ENCODE measurements at regions not wholly inside any gene's neighbourhood (a gene's known extent, or its start where the extent isn't known, plus 50 kb on each side); places are given as distances from the start of the nearest gene placed in this dataset.

DNA sequence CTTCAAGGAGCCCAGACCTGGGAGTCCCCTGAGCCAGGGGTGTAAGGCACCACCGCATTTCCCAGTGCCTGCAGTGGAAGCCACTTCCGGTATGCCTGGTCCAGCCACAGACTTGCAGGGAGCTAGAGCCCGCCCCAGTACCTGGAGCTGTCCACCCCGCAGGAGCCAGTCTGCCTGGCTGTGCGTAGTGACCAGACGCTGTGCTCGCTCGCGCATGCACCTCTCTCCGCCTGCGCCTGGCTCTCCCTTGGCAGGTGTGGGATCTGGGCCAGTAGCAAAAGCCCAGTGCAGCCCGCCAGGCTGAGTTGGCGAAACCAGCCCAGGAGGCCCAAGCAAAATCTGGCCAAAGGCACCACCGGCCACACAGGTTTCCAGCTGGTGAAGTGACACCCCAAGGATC is 973.7 kb upstream of the AGA start:
- no peak for DNase-seq (ENCODE audit: extremely low read depth, low read depth)
- no peak for TF ChIP-seq CTCF (IDR thresholded peaks at IDR 0.05; ENCODE audit: low read depth, low read length, missing control alignments)
- H3K4me3 ChIP-seq (replicated peaks; ENCODE audit: low read depth, low read length), result no peak overlapping the region

DNA sequence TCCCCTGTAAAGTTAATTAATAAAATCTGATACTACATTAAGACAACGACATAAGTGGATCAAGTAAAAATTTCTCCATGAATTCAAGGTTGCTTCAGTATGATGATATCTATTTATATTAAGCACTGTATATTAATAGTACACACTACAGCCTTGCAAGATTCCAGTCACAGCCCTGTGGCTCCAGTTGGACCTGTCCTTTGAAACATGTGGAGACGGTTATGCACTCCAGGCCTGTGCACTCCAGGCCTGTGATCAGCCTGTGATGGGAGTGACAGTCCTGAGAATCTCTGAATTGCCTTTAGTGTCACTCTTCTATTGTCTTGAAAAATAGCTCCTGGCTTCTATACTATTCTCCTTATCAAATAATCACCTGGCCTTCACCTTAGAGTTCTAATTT is 981.1 kb upstream of the AGA start:
- H3K4me3 ChIP-seq (replicated peaks; ENCODE audit: low read depth, low read length), result no peak overlapping the region
- no peak for DNase-seq (ENCODE audit: extremely low read depth, low read depth)
- TF ChIP-seq CTCF (IDR thresholded peaks at IDR 0.05; ENCODE audit: low read depth, low read length, missing control alignments), result no peak

DNA sequence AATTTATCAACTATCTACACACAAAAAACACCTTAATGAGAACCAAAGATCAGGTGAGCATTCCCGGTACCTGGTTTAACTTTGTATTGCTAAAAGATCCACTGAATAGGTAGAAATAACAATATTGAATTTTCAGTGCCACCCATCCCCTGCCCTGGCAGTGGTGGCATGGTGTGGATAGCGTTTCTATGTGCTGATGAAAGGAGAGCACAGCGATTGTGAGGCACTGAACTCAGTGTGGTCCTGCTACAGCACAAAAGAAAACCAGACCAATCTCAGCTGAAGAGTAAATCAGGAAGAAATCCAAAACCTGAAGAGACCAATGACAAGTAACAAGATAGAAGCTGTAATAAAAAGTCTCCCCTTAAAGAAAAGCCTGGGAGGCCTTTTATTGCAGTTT is 984.6 kb upstream of the AGA start:
- H3K4me3 ChIP-seq (replicated peaks; ENCODE audit: low read depth, low read length), result no peak overlapping the region
- no peak for DNase-seq (ENCODE audit: extremely low read depth, low read depth)
- TF ChIP-seq CTCF (IDR thresholded peaks at IDR 0.05; ENCODE audit: low read depth, low read length, missing control alignments), result no peak

- no peak overlapping the region for H3K4me3 ChIP-seq (replicated peaks; ENCODE audit: low read depth, low read length)
- TF ChIP-seq CTCF (IDR thresholded peaks at IDR 0.05; ENCODE audit: low read depth, low read length, missing control alignments), result no peak
- no peak for DNase-seq (ENCODE audit: extremely low read depth, low read depth)
Observed at GRCh38 chr4:178427663-178428062, 985.4 kb upstream of the AGA start.

DNA sequence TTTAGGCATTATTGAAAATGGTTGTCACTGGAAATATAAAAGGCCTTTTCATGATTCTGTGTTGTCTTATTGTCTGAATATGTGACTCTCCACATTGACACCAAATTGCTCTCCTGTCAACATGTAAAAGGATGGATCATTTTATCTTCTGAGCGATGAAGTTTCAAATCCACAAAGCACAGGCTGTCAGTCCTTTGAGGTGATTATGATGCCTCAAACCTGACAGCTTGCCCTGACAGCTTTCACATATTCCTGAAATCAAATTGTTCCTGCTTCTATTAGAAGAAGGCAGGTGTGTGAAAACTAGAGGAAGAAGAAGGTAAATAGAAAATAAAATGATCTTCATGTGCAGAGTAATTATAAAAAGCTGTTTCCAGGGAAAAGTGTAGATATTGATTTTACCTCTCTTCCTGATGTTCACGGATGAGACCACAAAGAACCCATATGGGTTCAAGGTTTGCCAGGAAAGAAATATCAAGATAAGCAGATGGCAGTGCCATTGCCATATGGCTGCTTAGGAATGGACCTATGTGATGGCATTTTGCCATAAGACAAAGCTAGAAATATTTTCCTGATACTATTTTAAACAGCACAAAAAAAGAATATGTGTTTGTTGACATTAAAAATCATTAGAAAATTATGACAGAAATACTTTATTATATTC is 1006.3 kb upstream of the AGA start:
- H3K4me3 ChIP-seq (replicated peaks; ENCODE audit: low read depth, low read length), result no peak overlapping the region
- no peak for DNase-seq (ENCODE audit: extremely low read depth, low read depth)
- TF ChIP-seq CTCF (IDR thresholded peaks at IDR 0.05; ENCODE audit: low read depth, low read length, missing control alignments), result no peak

GRCh38 chr4:178450614-178451013 is 1008.4 kb upstream of the AGA start:
- DNase-seq (ENCODE audit: extremely low read depth, low read depth), result no peak
- H3K4me3 ChIP-seq (replicated peaks; ENCODE audit: low read depth, low read length), result no peak overlapping the region
- no peak for TF ChIP-seq CTCF (IDR thresholded peaks at IDR 0.05; ENCODE audit: low read depth, low read length, missing control alignments)

GRCh38 chr4:178453057-178453456 is 1010.8 kb upstream of the AGA start:
- no peak for DNase-seq (ENCODE audit: extremely low read depth, low read depth)
- no peak for TF ChIP-seq CTCF (IDR thresholded peaks at IDR 0.05; ENCODE audit: low read depth, low read length, missing control alignments)
- H3K4me3 ChIP-seq (replicated peaks; ENCODE audit: low read depth, low read length), result no peak overlapping the region

Measured in HFF-Myc (cell line).